Natural killer cell (primary cell): ENCODE measurements at regions not wholly inside any gene's neighbourhood (a gene's known extent, or its start where the extent isn't known, plus 50 kb on each side); places are given as distances from the start of the nearest gene placed in this dataset.

ENCODE experiments used
- ATAC-seq, 3 donors: fragments of 150-1000 bp in 2 of 3; fragments of 200-7000 bp in 1 of 3; cut with Tn5 transposase; 1 replicate in 1 of 3; 2 replicates in 2 of 3; pipeline ENCODE4 v1.10.0; 2021; ENCODE audit warnings: mild to moderate bottlenecking in 2 of 3, moderate library complexity in 2 of 3
- DNase-seq, 2 donors: peaks; one replicate each; pipeline versions ENCODE4 v3.0.0 to v3.0.0-alpha.2; 2013 to 2021; ENCODE audit warnings: mixed read lengths in 1 of 2
- H3K27ac ChIP-seq: one replicate; pipeline ENCODE4 v1.5.1; 2013; ENCODE audit warnings: mild to moderate bottlenecking, low read length
- H3K27me3 ChIP-seq: one replicate; pipeline ENCODE4 v1.6.1; 2013; ENCODE audit warnings: low read length; ENCODE audit not compliant: control insufficient read depth, insufficient read depth
- H3K36me3 ChIP-seq: one replicate; pipeline ENCODE4 v1.6.1; 2013; ENCODE audit warnings: low read length; ENCODE audit not compliant: control insufficient read depth, insufficient read depth
- H3K4me1 ChIP-seq: one replicate; pipeline ENCODE4 v1.6.1; 2013; ENCODE audit warnings: low read length; ENCODE audit not compliant: control insufficient read depth, insufficient read depth
- H3K4me3 ChIP-seq: one replicate; pipeline ENCODE4 v1.5.1; 2013; ENCODE audit warnings: low read length
- H3K9me3 ChIP-seq: one replicate; pipeline ENCODE4 v1.6.1; 2013; ENCODE audit warnings: low read length; ENCODE audit not compliant: control insufficient read depth, insufficient read depth
- H3K27ac Mint-ChIP-seq, 2 donors: one replicate each; pipeline ENCODE4 v1.8.0; 2022; ENCODE audit warnings: mild to moderate bottlenecking in 2 of 2, mixed read lengths in 2 of 2, moderate library complexity in 1 of 2
- H3K27me3 Mint-ChIP-seq, 2 donors: one replicate each; pipeline ENCODE4 v1.8.0; 2022; ENCODE audit warnings: low read depth in 2 of 2, mixed read lengths in 2 of 2
- H3K36me3 Mint-ChIP-seq: one replicate; pipeline ENCODE4 v1.8.0; 2022; ENCODE audit warnings: mixed read lengths
- H3K4me1 Mint-ChIP-seq, 2 donors: one replicate each; pipeline ENCODE4 v1.8.0; 2022; ENCODE audit warnings: mixed read lengths in 2 of 2
- H3K4me3 Mint-ChIP-seq: one replicate; pipeline ENCODE4 v1.8.0; 2022; ENCODE audit warnings: mild to moderate bottlenecking, moderate library complexity, mixed read lengths
- H3K9me3 Mint-ChIP-seq, 2 donors: one replicate each; pipeline ENCODE4 v1.8.0; 2022; ENCODE audit warnings: mixed read lengths in 2 of 2
- CTCF ChIP-seq: fragments of 200-600 bp; IDR thresholded peaks from one replicate; pipeline ENCODE4 v1.8.0; 2022; ENCODE audit warnings: antibody characterized with exemption
- WGBS: methylation state at CpG from one replicate; pipeline ENCODE4 v1.1.7; 2013; ENCODE audit warnings: missing lambda C conversion rate; ENCODE audit not compliant: insufficient coverage; 5-methylcytosine and 5-hydroxymethylcytosine counted together
- intact Hi-C: fragments of 100-400 bp; cut with micrococcal nuclease; formaldehyde crosslinking; loops from one replicate; pipeline ENCODE4 v1.14.2; 2022

GRCh38 chrX:6693051-6693450, 158.1 kb upstream of the VCX3A start:
- Histone ChIP-seq H3K4me3 (no peak overlapping the region), H3K27me3 (no peaks in the 10 kb centered on the region), H3K27ac (no peak overlapping the region), H3K4me1 (no peaks in the 10 kb centered on the region), H3K9me3 (no peaks in the 10 kb centered on the region), H3K36me3 (no peaks in the 10 kb centered on the region)
- Mint-ChIP-seq H3K9me3 (peaks cover 4% of the 10 kb centered on the region in 2 donors), H3K4me1 (no peaks in the 10 kb centered on the region), H3K27ac (no peak overlapping the region), H3K36me3 (peaks cover 3% of the 10 kb centered on the region), H3K4me3 (no peak overlapping the region), H3K27me3 (no peaks in the 10 kb centered on the region)
- TF ChIP-seq CTCF: no peak
- intact Hi-C loops: no loop called here
- DNase-seq (no peak), ATAC-seq (no peak)
- WGBS: 64% methylated on average over 6 of the region's 6 CpGs

- no peak for TF ChIP-seq CTCF
- no peaks in the 10 kb centered on the region for H3K27me3 Mint-ChIP-seq
- Histone ChIP-seq H3K36me3 (no peaks in the 10 kb centered on the region), H3K9me3 (no peaks in the 10 kb centered on the region), H3K4me3 (no peak overlapping the region), H3K27ac (no peak overlapping the region), H3K4me1 (no peaks in the 10 kb centered on the region), H3K27me3 (no peaks in the 10 kb centered on the region)
- H3K9me3 Mint-ChIP-seq: peaks cover 4 to 6% of the 10 kb centered on the region in 2 donors
- no peaks in the 10 kb centered on the region for H3K4me1 Mint-ChIP-seq
- no peak overlapping the region for H3K27ac Mint-ChIP-seq
- H3K36me3 Mint-ChIP-seq: peaks cover 5% of the 10 kb centered on the region
- intact Hi-C loops: no loop called here
- no peak overlapping the region for H3K4me3 Mint-ChIP-seq
- no peak for ATAC-seq
- 59% methylated on average over 3 of the region's 7 CpGs for WGBS
- no peak for DNase-seq
Measured at GRCh38 chrX:6685489-6685888, 150.6 kb upstream of the VCX3A start.

- no peaks in the 10 kb centered on the region for H3K36me3 ChIP-seq
- H3K27ac ChIP-seq: no peak overlapping the region
- Mint-ChIP-seq H3K4me1 (no peaks in the 10 kb centered on the region), H3K36me3 (peaks cover 5% of the 10 kb centered on the region), H3K9me3 (peaks cover 3 to 4% of the 10 kb centered on the region in 2 donors), H3K27me3 (no peaks in the 10 kb centered on the region), H3K27ac (no peak overlapping the region), H3K4me3 (no peak overlapping the region)
- intact Hi-C loops: no loop called here
- 87% methylated on average over 6 of the region's 7 CpGs for WGBS
- H3K27me3 ChIP-seq: no peaks in the 10 kb centered on the region
- H3K4me3 ChIP-seq: no peak overlapping the region
- ATAC-seq (no peak), DNase-seq (no peak)
- no peaks in the 10 kb centered on the region for H3K9me3 ChIP-seq
- H3K4me1 ChIP-seq: no peaks in the 10 kb centered on the region
- TF ChIP-seq CTCF: no peak
Measured at GRCh38 chrX:6683353-6683752, 148.4 kb upstream of the VCX3A start.

GRCh38 chrX:6681521-6682145, 146.7 kb upstream of the VCX3A start:
- ATAC-seq: no peak
- TF ChIP-seq CTCF: no peak

More at GRCh38 chrX:6681521-6682145, 146.7 kb upstream of the VCX3A start:
- no peaks in the 10 kb centered on the region for H3K4me1 ChIP-seq
- H3K4me3 ChIP-seq: no peak overlapping the region
- H3K27ac ChIP-seq: no peak overlapping the region
- Mint-ChIP-seq H3K4me3 (no peak overlapping the region), H3K36me3 (no peaks in the 10 kb centered on the region), H3K27me3 (no peaks in the 10 kb centered on the region), H3K27ac (no peak overlapping the region), H3K4me1 (no peaks in the 10 kb centered on the region), H3K9me3 (peaks cover 3 to 5% of the 10 kb centered on the region in 2 donors)
- intact Hi-C loops: no loop called here
- H3K27me3 ChIP-seq: no peaks in the 10 kb centered on the region
- no peaks in the 10 kb centered on the region for H3K9me3 ChIP-seq
- H3K36me3 ChIP-seq: no peaks in the 10 kb centered on the region
- 75% methylated on average over 4 of the region's 7 CpGs for WGBS
- DNase-seq: no peak
